ENCODE measurements at regions not wholly inside any gene's neighbourhood (a gene's known extent, or its start where the extent isn't known, plus 50 kb on each side); places are given as distances from the start of the nearest gene placed in this dataset.
"Not testable (repeated sequence)": the region's sequence is repeated elsewhere in the genome, so short reads cannot be mapped to it uniquely, and the experiment has no call there.

DNA sequence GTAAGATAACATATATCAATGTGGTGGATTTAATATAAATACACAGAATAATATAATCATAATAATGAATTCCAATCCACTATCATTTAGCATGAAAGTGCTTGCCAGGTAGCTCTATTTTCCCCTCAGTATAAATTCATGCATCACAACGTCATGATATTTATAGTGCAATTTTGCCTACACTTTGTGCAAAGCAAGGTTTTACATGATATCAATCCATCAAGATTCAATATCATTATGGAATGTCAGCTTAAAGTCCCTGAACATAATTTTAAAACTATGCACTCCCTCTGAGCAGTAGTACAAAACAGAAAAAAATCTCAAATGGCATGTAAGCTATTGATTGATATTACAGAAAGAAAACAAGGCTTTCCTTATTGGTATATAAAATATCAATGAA lies 962.2 kb upstream of the PCDH20 start:
- TF ChIP-seq, protein P1, sequence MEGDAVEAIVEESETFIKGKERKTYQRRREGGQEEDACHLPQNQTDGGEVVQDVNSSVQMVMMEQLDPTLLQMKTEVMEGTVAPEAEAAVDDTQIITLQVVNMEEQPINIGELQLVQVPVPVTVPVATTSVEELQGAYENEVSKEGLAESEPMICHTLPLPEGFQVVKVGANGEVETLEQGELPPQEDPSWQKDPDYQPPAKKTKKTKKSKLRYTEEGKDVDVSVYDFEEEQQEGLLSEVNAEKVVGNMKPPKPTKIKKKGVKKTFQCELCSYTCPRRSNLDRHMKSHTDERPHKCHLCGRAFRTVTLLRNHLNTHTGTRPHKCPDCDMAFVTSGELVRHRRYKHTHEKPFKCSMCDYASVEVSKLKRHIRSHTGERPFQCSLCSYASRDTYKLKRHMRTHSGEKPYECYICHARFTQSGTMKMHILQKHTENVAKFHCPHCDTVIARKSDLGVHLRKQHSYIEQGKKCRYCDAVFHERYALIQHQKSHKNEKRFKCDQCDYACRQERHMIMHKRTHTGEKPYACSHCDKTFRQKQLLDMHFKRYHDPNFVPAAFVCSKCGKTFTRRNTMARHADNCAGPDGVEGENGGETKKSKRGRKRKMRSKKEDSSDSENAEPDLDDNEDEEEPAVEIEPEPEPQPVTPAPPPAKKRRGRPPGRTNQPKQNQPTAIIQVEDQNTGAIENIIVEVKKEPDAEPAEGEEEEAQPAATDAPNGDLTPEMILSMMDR (IDR thresholded peaks at IDR 0.05), result no peak
- ATAC-seq (ENCODE audit: insufficient number of reproducible peaks, low FRiP score, low read depth) (no peak), DNase-seq (ENCODE audit: low spot score) (no peak)
- no peaks in the 10 kb centered on the region for H3K9me3 ChIP-seq
- no peaks in the 10 kb centered on the region for H3K36me3 ChIP-seq
- H3K4me3 ChIP-seq, result no peak overlapping the region
- no peaks in the 10 kb centered on the region for H3K4me1 ChIP-seq (ENCODE audit: control insufficient read depth in 1 of 2, low read depth in 2 of 2)
- H3K27ac ChIP-seq, result no peak overlapping the region
- no peaks in the 10 kb centered on the region for H3K27me3 ChIP-seq (replicated peaks; ENCODE audit: insufficient read depth)

GRCh38 chr13:62375653-62376052 lies 960.0 kb upstream of the PCDH20 start:
- no peaks in the 10 kb centered on the region for H3K27me3 ChIP-seq (replicated peaks; ENCODE audit: insufficient read depth)
- ATAC-seq (ENCODE audit: insufficient number of reproducible peaks, low FRiP score, low read depth), result no peak
- H3K9me3 ChIP-seq, result no peaks in the 10 kb centered on the region
- TF ChIP-seq, protein P1 (IDR thresholded peaks at IDR 0.05), result no peak
- no peak for DNase-seq (ENCODE audit: low spot score)
- no peak overlapping the region for H3K4me3 ChIP-seq
- H3K4me1 ChIP-seq (ENCODE audit: control insufficient read depth in 1 of 2, low read depth in 2 of 2), result no peaks in the 10 kb centered on the region
- no peaks in the 10 kb centered on the region for H3K36me3 ChIP-seq
- H3K27ac ChIP-seq, result no peak overlapping the region

GRCh38 chr13:62371737-62372136 lies 956.1 kb upstream of the PCDH20 start:
- H3K4me3 ChIP-seq, result no peak overlapping the region
- H3K9me3 ChIP-seq, result no peaks in the 10 kb centered on the region
- H3K36me3 ChIP-seq, result no peaks in the 10 kb centered on the region
- DNase-seq (ENCODE audit: low spot score), result no peak
- H3K27me3 ChIP-seq (replicated peaks; ENCODE audit: insufficient read depth), result no peaks in the 10 kb centered on the region
- H3K27ac ChIP-seq, result no peak overlapping the region
- no peak for ATAC-seq (ENCODE audit: insufficient number of reproducible peaks, low FRiP score, low read depth)
- TF ChIP-seq, protein P1 (IDR thresholded peaks at IDR 0.05), result no peak
- no peaks in the 10 kb centered on the region for H3K4me1 ChIP-seq (ENCODE audit: control insufficient read depth in 1 of 2, low read depth in 2 of 2)

DNA sequence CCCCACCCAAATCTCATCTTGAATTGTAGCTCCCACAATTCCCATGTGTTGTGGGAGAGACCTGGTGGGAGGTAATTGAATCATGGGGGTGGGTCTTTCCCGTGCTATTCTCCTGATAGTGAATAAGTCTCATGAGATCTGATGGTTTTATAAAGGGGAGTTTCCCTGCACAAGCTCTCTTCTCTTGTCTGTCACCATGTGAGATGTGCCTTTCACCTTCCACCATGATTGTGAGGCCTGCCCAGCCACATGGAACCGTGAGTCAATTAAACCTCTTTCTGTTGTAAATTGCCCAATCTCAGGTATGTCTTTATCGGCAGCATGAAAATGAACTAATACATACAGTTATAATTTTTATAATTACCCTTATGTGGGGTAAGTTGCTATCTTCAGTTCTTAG lies 952.3 kb upstream of the PCDH20 start:
- DNase-seq (ENCODE audit: low spot score); ATAC-seq (ENCODE audit: insufficient number of reproducible peaks, low FRiP score, low read depth); H3K9me3 ChIP-seq; H3K27me3 ChIP-seq (replicated peaks; ENCODE audit: insufficient read depth); H3K4me3 ChIP-seq; H3K4me1 ChIP-seq (ENCODE audit: control insufficient read depth in 1 of 2, low read depth in 2 of 2); H3K27ac ChIP-seq; H3K36me3 ChIP-seq: not testable (repeated sequence)

DNA sequence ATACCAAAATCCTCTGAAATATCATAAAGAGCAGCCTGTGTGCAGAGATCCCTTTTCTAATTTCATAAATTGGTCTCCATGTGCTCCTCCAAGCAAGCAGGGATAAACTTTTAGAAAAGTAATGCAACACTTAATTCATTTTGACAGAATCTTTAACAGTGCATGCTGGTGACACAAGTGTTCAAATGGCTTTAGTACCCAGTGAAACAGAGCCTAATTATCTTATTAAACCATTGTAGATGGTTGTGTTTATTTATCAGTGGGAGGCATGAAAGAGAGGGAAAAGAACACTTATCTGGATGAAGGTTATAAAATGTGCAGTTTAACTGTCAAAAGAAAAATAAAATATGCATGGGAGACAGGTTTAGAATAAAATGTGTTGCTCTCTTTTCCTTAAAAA lies 945.0 kb upstream of the PCDH20 start:
- no peak for ATAC-seq (ENCODE audit: insufficient number of reproducible peaks, low FRiP score, low read depth)
- H3K27me3 ChIP-seq (replicated peaks; ENCODE audit: insufficient read depth), result no peaks in the 10 kb centered on the region
- no peak overlapping the region for H3K27ac ChIP-seq
- no peak for DNase-seq (ENCODE audit: low spot score)
- no peaks in the 10 kb centered on the region for H3K4me1 ChIP-seq (ENCODE audit: control insufficient read depth in 1 of 2, low read depth in 2 of 2)
- no peaks in the 10 kb centered on the region for H3K9me3 ChIP-seq
- no peak overlapping the region for H3K4me3 ChIP-seq
- H3K36me3 ChIP-seq, result no peaks in the 10 kb centered on the region
- TF ChIP-seq, protein P1 (IDR thresholded peaks at IDR 0.05), result no peak

- H3K27me3 ChIP-seq (replicated peaks; ENCODE audit: insufficient read depth), result no peaks in the 10 kb centered on the region
- H3K4me3 ChIP-seq, result no peak overlapping the region
- no peaks in the 10 kb centered on the region for H3K9me3 ChIP-seq
- no peaks in the 10 kb centered on the region for H3K36me3 ChIP-seq
- no peak overlapping the region for H3K27ac ChIP-seq
- no peak for ATAC-seq (ENCODE audit: insufficient number of reproducible peaks, low FRiP score, low read depth)
- TF ChIP-seq, protein P1 (IDR thresholded peaks at IDR 0.05), result no peak
- no peak for DNase-seq (ENCODE audit: low spot score)
- no peaks in the 10 kb centered on the region for H3K4me1 ChIP-seq (ENCODE audit: control insufficient read depth in 1 of 2, low read depth in 2 of 2)
Measured at GRCh38 chr13:62358646-62358932, 942.9 kb upstream of the PCDH20 start.
